Activated naive CD8-positive, alpha-beta T cell (primary cell): ENCODE measurements at regions not wholly inside any gene's neighbourhood (a gene's known extent, or its start where the extent isn't known, plus 50 kb on each side); places are given as distances from the start of the nearest gene placed in this dataset.

Experiments used
- H3K27ac Mint-ChIP-seq: one replicate; pipeline ENCODE4 v1.8.0; 2021; ENCODE audit warnings: mixed read lengths
- H3K27me3 Mint-ChIP-seq: one replicate; pipeline ENCODE4 v1.8.0; 2021; ENCODE audit warnings: mixed read lengths
- H3K36me3 Mint-ChIP-seq: one replicate; pipeline ENCODE4 v1.8.0; 2021; ENCODE audit warnings: mixed read lengths
- H3K4me1 Mint-ChIP-seq: one replicate; pipeline ENCODE4 v1.8.0; 2021; ENCODE audit warnings: low read depth, mixed read lengths
- H3K4me3 Mint-ChIP-seq: one replicate; pipeline ENCODE4 v1.8.0; 2021; ENCODE audit warnings: mild to moderate bottlenecking, mixed read lengths
- H3K9me3 Mint-ChIP-seq: one replicate; pipeline ENCODE4 v1.8.0; 2021; ENCODE audit warnings: low read depth, mixed read lengths

DNA sequence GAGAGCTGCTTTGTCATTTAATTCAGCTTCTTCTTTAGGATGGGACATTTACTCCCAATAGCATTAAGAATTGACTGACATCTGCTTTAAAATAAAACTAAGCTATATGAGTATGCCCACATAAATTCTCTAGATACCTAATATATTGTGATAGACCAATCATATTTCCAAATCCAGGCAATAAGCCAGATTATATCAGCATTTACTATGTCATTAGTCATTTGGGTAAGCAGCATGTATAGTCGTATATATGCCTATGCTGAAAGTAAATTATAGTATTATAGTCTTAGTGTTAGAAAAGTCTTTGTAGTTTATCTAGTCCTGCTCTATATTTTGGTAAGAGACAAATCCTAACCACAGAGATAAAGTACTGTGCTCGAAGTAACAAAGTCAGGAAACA is 958.1 kb downstream of the KCNJ2 start:
- H3K27ac Mint-ChIP-seq: no peak overlapping the region
- H3K27me3 Mint-ChIP-seq: no peaks in the 10 kb centered on the region
- no peaks in the 10 kb centered on the region for H3K36me3 Mint-ChIP-seq
- no peak overlapping the region for H3K4me3 Mint-ChIP-seq
- H3K9me3 Mint-ChIP-seq: peaks cover 13% of the 10 kb centered on the region
- H3K4me1 Mint-ChIP-seq: no peaks in the 10 kb centered on the region

- Mint-ChIP-seq H3K4me1 (no peaks in the 10 kb centered on the region), H3K9me3 (peaks cover 9% of the 10 kb centered on the region), H3K36me3 (no peaks in the 10 kb centered on the region), H3K4me3 (no peak overlapping the region), H3K27me3 (no peaks in the 10 kb centered on the region), H3K27ac (no peak overlapping the region)
Observed at GRCh38 chr17:71142333-71142732, 973.0 kb downstream of the KCNJ2 start.

GRCh38 chr17:71145486-71145885 is 975.3 kb upstream of the SOX9 start:
- Mint-ChIP-seq H3K4me1 (no peaks in the 10 kb centered on the region), H3K27ac (no peak overlapping the region), H3K9me3 (no peaks in the 10 kb centered on the region), H3K27me3 (no peaks in the 10 kb centered on the region), H3K36me3 (no peaks in the 10 kb centered on the region), H3K4me3 (no peak overlapping the region)

- Mint-ChIP-seq H3K9me3 (no peaks in the 10 kb centered on the region), H3K4me1 (no peaks in the 10 kb centered on the region), H3K27me3 (no peaks in the 10 kb centered on the region), H3K36me3 (no peaks in the 10 kb centered on the region), H3K27ac (no peak overlapping the region), H3K4me3 (no peak overlapping the region)
Observed at GRCh38 chr17:71147906-71148305, 972.9 kb upstream of the SOX9 start.

- H3K4me1 Mint-ChIP-seq: no peaks in the 10 kb centered on the region
- H3K4me3 Mint-ChIP-seq: no peak overlapping the region
- H3K36me3 Mint-ChIP-seq: no peaks in the 10 kb centered on the region
- no peak overlapping the region for H3K27ac Mint-ChIP-seq
- no peaks in the 10 kb centered on the region for H3K27me3 Mint-ChIP-seq
- peaks cover 5% of the 10 kb centered on the region for H3K9me3 Mint-ChIP-seq
Observed at GRCh38 chr17:71149607-71150006, 971.2 kb upstream of the SOX9 start.

DNA sequence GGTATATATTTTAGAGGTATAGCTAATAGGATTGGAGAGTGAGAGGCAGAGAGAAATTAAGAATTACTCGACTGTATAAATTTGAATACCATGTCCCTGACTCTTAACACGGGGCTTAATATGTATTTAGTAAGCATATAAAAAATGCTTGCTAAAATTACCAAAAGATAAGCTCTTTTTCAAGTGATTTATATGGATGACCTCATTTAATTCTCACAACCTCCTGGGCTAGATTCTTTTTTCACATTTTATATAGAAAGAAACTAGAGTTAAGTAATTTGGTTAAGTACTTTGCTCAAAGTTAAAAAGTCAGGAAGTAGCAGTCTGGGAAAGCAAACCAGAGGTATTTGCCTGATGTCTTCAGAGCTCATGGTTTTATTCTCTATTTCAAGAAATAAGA is 963.5 kb upstream of the SOX9 start:
- H3K27ac Mint-ChIP-seq: no peak overlapping the region
- H3K27me3 Mint-ChIP-seq: no peaks in the 10 kb centered on the region
- no peaks in the 10 kb centered on the region for H3K4me1 Mint-ChIP-seq
- H3K9me3 Mint-ChIP-seq: peaks cover 5% of the 10 kb centered on the region
- H3K4me3 Mint-ChIP-seq: no peak overlapping the region
- H3K36me3 Mint-ChIP-seq: no peaks in the 10 kb centered on the region

DNA sequence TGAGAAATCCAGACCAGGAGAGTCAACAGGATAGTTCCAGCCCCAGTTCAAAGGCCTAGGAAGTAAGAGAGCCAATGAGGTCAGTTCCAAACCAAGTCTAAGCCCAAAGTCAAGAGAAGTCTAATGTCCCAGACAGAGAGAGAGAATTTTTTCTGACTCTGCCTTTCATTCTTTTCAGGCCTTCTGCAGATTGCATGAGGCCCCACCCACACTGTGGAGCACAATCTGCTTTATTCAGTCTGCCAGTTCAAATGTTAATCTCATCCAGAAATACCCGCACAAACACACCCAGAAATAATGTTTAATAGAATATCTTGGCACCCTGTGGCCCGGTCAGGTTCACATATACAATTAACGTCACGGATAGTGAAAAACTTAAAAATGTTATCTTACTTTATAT is 962.4 kb upstream of the SOX9 start:
- Mint-ChIP-seq H3K27me3 (no peaks in the 10 kb centered on the region), H3K27ac (no peak overlapping the region), H3K4me3 (no peak overlapping the region), H3K4me1 (no peaks in the 10 kb centered on the region), H3K9me3 (peaks cover 5% of the 10 kb centered on the region), H3K36me3 (no peaks in the 10 kb centered on the region)

DNA sequence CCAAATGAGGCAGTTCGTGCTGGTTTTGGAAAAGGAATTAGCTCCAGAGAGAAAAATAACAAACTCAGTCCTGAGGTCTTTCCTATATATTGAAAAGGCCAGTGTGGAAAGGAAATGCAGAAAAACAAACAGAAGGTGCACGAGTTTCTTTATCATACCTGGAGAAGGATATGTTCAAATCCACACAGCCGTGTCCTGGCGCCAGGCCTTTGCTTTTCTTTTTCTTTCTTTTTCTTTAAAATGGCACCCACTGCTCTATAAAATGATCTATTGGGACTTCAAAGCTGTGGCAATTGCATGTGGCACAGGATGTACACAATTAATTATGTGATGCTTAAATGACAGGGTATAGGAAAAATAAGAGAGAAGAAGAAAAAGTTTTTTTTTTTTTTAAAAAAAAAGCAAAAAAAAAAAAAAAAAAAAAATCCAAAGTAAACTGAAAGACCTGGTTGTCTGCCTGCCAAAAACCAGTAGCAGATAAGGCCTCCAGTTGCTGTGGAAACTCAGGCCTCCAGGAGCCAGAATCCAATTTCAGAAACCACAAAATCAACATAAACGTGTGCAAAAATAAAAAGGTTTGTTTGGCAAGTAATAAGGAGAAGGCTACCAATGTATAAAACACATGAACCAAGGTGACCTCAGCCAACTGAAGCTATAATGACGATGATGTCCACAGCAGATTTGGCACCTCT is 957.6 kb upstream of the SOX9 start:
- no peak overlapping the region for H3K27ac Mint-ChIP-seq
- H3K4me1 Mint-ChIP-seq: no peaks in the 10 kb centered on the region
- no peaks in the 10 kb centered on the region for H3K27me3 Mint-ChIP-seq
- no peaks in the 10 kb centered on the region for H3K36me3 Mint-ChIP-seq
- no peaks in the 10 kb centered on the region for H3K9me3 Mint-ChIP-seq
- no peak overlapping the region for H3K4me3 Mint-ChIP-seq

DNA sequence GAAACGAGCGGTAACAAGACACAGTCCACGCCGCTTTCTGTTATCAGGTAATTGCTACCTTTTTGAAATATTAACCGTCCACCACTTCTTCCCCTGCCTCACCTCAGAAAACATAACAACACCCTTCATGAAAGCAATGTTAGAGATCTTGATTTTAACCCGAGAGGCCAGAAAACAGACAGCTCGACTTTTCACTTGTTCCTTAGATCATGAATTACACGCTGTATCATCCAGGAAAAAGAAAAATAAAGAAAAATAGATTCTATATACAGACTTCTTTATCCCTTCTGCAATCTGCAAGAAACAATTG is 957.1 kb upstream of the SOX9 start:
- H3K4me3 Mint-ChIP-seq: no peak overlapping the region
- H3K36me3 Mint-ChIP-seq: no peaks in the 10 kb centered on the region
- no peak overlapping the region for H3K27ac Mint-ChIP-seq
- H3K9me3 Mint-ChIP-seq: no peaks in the 10 kb centered on the region
- H3K27me3 Mint-ChIP-seq: no peaks in the 10 kb centered on the region
- no peaks in the 10 kb centered on the region for H3K4me1 Mint-ChIP-seq

GRCh38 chr17:71164561-71164960 is 956.3 kb upstream of the SOX9 start:
- Mint-ChIP-seq H3K27ac (no peak overlapping the region), H3K4me3 (no peak overlapping the region), H3K4me1 (no peaks in the 10 kb centered on the region), H3K27me3 (no peaks in the 10 kb centered on the region), H3K9me3 (no peaks in the 10 kb centered on the region), H3K36me3 (no peaks in the 10 kb centered on the region)

DNA sequence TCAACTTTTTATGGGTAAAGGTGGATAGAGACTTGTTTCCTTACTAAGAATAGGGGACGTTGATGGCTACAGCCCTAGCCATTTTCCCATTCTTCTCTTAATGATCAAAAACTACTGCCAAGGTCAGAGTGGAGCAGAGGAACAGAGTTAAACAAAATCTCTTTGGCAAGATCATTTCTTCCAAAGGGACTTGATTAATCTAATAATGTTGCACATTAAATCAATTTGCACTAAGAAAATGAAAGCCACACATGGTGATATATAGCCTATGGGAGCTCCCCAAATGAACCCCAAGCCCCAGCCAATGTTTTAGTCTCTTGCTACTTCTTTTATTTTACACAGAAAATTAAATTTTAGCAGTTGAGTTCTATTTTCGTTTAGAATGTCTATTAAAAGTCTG is 954.5 kb upstream of the SOX9 start:
- Mint-ChIP-seq H3K9me3 (no peaks in the 10 kb centered on the region), H3K4me1 (no peaks in the 10 kb centered on the region), H3K27ac (no peak overlapping the region), H3K36me3 (no peaks in the 10 kb centered on the region), H3K4me3 (no peak overlapping the region), H3K27me3 (no peaks in the 10 kb centered on the region)

GRCh38 chr17:71168053-71168741 is 952.6 kb upstream of the SOX9 start:
- no peaks in the 10 kb centered on the region for H3K9me3 Mint-ChIP-seq

DNA sequence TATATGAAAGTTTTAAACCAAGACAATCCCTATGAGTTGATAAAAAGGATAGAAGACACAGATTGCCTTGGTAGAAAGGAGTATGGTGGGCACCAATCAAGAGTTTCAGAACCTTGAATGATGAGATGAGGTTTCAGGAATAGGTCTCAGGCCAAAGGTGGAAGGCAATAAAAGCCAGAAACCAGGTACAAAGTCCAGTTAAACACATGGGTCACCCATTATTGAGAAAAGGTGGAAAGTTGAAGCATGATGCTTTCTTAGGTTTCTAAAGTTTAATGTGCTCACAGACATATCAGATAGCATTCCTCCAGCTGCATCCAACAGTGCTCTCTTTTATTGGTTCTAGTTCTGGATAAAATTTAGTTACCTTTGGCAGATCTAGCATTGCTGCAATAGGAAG is 950.8 kb upstream of the SOX9 start:
- Mint-ChIP-seq H3K9me3 (no peaks in the 10 kb centered on the region), H3K27ac (no peak overlapping the region), H3K4me3 (no peak overlapping the region), H3K4me1 (no peaks in the 10 kb centered on the region), H3K36me3 (no peaks in the 10 kb centered on the region), H3K27me3 (no peaks in the 10 kb centered on the region)

More at GRCh38 chr17:71168053-71168741, 952.6 kb upstream of the SOX9 start:
- H3K4me3 Mint-ChIP-seq: no peak overlapping the region
- H3K27ac Mint-ChIP-seq: no peak overlapping the region
- no peaks in the 10 kb centered on the region for H3K4me1 Mint-ChIP-seq
- H3K27me3 Mint-ChIP-seq: no peaks in the 10 kb centered on the region
- H3K36me3 Mint-ChIP-seq: no peaks in the 10 kb centered on the region

- Mint-ChIP-seq H3K27ac (no peak overlapping the region), H3K9me3 (no peaks in the 10 kb centered on the region), H3K4me3 (no peak overlapping the region), H3K4me1 (no peaks in the 10 kb centered on the region), H3K36me3 (no peaks in the 10 kb centered on the region), H3K27me3 (no peaks in the 10 kb centered on the region)
Observed at GRCh38 chr17:71171270-71171669, 949.5 kb upstream of the SOX9 start.

DNA sequence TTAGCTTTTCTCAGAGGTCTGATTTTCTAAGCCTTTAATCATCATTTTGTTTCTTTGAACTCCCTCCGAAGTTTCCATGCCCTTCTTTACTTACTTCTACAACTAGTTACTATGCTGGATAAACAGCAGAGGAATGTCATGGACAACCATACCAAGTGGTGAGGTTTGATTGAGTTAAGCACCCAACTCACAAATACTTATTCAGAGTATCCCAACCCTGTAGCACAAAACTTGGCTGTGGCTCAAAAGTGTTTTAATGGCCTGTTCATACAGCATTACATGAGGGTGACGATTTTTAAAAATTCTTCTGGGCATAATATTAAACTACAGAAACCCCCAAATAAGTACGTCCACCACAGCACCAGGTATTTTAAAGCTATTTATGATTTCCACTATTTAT is 946.8 kb upstream of the SOX9 start:
- H3K9me3 Mint-ChIP-seq: peaks cover 6% of the 10 kb centered on the region
- H3K4me1 Mint-ChIP-seq: no peaks in the 10 kb centered on the region
- no peaks in the 10 kb centered on the region for H3K36me3 Mint-ChIP-seq

GRCh38 chr17:71176331-71176730 is 944.5 kb upstream of the SOX9 start:
- Mint-ChIP-seq H3K4me3 (no peak overlapping the region), H3K27ac (no peak overlapping the region), H3K4me1 (no peaks in the 10 kb centered on the region), H3K36me3 (no peaks in the 10 kb centered on the region), H3K9me3 (peaks cover 6% of the 10 kb centered on the region), H3K27me3 (no peaks in the 10 kb centered on the region)

More for the DNA sequence above, 946.8 kb upstream of the SOX9 start:
- Mint-ChIP-seq H3K27ac (no peak overlapping the region), H3K4me3 (no peak overlapping the region), H3K27me3 (no peaks in the 10 kb centered on the region)
